ENCODE measurements at regions not wholly inside any gene's neighbourhood (a gene's known extent, or its start where the extent isn't known, plus 50 kb on each side); places are given as distances from the start of the nearest gene placed in this dataset.

DNA sequence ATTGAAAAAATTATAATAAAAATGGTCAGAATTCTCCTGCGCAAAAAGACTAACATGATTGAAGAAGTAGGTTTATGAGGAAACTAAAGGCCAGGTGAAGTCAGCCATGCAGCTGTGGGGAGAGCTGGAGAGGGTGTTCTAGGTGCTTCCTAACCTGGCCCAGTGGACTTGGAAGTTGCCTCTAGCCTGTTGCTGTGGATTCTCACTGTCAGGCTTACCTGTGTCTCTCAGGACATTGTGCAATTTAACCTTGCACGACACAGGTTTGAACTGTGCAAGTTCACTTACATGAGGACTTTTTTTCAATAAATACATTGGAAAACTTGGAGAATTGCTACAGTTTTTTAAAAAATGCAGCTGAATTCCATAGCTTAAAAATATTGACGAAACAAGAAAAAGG lies 266.4 kb downstream of the CXCL12 start:
- TF ChIP-seq, protein P1, sequence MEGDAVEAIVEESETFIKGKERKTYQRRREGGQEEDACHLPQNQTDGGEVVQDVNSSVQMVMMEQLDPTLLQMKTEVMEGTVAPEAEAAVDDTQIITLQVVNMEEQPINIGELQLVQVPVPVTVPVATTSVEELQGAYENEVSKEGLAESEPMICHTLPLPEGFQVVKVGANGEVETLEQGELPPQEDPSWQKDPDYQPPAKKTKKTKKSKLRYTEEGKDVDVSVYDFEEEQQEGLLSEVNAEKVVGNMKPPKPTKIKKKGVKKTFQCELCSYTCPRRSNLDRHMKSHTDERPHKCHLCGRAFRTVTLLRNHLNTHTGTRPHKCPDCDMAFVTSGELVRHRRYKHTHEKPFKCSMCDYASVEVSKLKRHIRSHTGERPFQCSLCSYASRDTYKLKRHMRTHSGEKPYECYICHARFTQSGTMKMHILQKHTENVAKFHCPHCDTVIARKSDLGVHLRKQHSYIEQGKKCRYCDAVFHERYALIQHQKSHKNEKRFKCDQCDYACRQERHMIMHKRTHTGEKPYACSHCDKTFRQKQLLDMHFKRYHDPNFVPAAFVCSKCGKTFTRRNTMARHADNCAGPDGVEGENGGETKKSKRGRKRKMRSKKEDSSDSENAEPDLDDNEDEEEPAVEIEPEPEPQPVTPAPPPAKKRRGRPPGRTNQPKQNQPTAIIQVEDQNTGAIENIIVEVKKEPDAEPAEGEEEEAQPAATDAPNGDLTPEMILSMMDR (IDR thresholded peaks at IDR 0.05), result no peak
- TF ChIP-seq POLR2A (IDR thresholded peaks at IDR 0.05), result no peak
